ENCODE measurements at regions not wholly inside any gene's neighbourhood (a gene's known extent, or its start where the extent isn't known, plus 50 kb on each side); places are given as distances from the start of the nearest gene placed in this dataset.

DNA sequence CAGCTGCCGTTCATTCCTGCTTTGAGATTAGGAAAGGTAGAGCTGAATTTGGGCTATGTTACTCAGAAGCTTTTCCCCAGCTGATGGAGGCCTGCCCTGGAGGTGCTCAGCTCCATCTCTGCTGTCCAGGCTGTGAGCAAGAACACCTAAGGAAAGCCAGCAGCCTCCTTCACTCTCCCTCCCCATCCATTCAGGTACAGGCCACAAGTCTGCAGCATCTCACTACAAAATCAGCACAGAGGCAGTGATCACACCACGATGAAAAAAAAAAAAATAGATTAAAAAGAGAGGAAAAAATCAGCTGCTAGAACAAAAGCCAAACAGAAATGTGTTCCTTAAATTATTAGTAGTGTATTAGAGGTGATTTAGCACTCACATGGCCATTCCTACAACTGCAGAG is 515.0 kb downstream of the CDH26 start:
- ATAC-seq: no peak
- Histone ChIP-seq H3K27ac (no peak overlapping the region), H3K4me1 (no peaks in the 10 kb centered on the region), H3K9me3 (no peaks in the 10 kb centered on the region), H3K4me3 (no peak overlapping the region), H3K36me3 (ENCODE audit: insufficient read depth in 1 of 2, low read depth in 1 of 2) (no peaks in the 10 kb centered on the region), H3K27me3 (ENCODE audit: insufficient read depth in 3 of 3, low read length in 2 of 3) (no peaks in the 10 kb centered on the region)
- no peak for DNase-seq
- TF ChIP-seq, protein P1, sequence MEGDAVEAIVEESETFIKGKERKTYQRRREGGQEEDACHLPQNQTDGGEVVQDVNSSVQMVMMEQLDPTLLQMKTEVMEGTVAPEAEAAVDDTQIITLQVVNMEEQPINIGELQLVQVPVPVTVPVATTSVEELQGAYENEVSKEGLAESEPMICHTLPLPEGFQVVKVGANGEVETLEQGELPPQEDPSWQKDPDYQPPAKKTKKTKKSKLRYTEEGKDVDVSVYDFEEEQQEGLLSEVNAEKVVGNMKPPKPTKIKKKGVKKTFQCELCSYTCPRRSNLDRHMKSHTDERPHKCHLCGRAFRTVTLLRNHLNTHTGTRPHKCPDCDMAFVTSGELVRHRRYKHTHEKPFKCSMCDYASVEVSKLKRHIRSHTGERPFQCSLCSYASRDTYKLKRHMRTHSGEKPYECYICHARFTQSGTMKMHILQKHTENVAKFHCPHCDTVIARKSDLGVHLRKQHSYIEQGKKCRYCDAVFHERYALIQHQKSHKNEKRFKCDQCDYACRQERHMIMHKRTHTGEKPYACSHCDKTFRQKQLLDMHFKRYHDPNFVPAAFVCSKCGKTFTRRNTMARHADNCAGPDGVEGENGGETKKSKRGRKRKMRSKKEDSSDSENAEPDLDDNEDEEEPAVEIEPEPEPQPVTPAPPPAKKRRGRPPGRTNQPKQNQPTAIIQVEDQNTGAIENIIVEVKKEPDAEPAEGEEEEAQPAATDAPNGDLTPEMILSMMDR (IDR thresholded peaks at IDR 0.05): no peak
- 38 to 52% (median 40%) methylated on average over 2 of the region's 2 CpGs for WGBS, 3 donors
- intact Hi-C loops (cut with DNase I): no loop called here

DNA sequence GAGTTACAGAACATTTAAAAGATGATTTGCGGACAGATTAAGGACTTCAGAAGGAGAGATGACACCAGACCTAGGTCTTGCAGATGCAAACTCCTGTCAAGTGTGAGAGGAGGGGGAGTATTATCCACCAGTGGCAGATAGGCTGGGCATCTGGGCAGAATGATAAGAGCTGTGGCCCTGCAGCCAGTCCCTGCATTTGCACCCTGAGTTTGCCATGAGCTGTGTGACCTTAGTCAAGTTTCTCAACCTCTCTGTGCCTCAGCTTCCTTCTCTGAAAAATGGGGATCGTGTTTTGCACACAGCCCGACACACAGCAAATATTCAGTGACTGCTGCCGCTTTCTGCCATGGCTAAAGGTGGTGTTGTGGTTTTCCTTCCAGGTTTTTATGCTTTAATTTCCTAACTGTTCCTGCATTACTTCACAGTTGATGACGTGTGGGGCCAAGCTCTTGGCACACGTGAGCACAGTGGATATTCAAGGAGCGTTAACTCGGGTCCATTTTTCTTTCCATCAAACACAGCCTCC is 516.2 kb downstream of the CDH26 start:
- intact Hi-C loops (cut with DNase I): no loop called here
- Histone ChIP-seq H3K27ac (no peak overlapping the region), H3K4me3 (no peak overlapping the region), H3K27me3 (ENCODE audit: insufficient read depth in 3 of 3, low read length in 2 of 3) (no peaks in the 10 kb centered on the region), H3K9me3 (no peaks in the 10 kb centered on the region), H3K4me1 (no peaks in the 10 kb centered on the region), H3K36me3 (ENCODE audit: insufficient read depth in 1 of 2, low read depth in 1 of 2) (no peaks in the 10 kb centered on the region)
- 55 to 64% (median 64%) methylated on average over 8 of the region's 8 CpGs for WGBS, 3 donors
- ATAC-seq: no peak
- TF ChIP-seq, protein P1 (IDR thresholded peaks at IDR 0.05): no peak
- DNase-seq: no peak

DNA sequence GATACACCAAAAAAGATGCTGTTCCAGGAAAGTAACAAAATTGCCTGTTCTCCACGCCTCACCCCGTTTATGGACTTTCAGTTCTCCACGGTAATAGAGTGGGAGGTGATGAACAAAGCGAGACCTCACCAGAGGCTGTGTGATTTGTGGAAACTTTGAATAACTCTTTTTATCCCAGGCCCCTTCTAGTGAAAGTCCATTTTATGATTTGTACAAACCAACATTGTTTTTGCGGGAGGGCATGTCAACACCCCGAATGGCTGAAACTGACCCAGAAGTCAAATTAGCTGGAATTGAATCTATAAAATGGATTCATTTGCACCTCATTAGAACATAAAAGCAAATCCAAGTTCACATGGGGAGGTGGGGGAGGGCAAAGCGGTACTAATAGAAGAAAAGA is 517.8 kb downstream of the CDH26 start:
- DNase-seq: no peak
- 43 to 65% (median 55%) methylated on average over 7 of the region's 7 CpGs for WGBS, 3 donors

DNA sequence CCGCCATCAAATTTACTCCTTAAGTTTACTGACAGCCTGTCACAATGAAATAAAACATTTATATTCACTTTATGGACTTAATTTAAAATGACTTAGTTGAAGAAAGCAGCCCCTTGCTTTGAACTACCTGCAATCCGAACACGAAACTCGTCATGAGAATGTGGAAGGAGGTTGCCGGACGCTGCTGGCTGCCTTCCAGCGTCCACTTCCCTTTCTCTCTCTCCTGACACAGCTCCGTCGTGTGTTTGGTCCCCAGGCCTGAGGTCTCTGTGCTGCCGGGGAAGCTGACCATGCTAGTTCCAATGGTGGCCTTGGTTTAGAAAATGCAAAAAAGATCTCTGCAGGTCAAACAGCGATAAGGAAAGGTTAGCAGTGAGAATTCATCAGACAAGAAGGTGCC is 519.7 kb downstream of the CDH26 start:
- Histone ChIP-seq H3K4me3 (no peak overlapping the region), H3K4me1 (no peaks in the 10 kb centered on the region), H3K27ac (no peak overlapping the region), H3K9me3 (no peaks in the 10 kb centered on the region), H3K36me3 (ENCODE audit: insufficient read depth in 1 of 2, low read depth in 1 of 2) (no peaks in the 10 kb centered on the region), H3K27me3 (ENCODE audit: insufficient read depth in 3 of 3, low read length in 2 of 3) (peaks cover 0 to 4% (median 0%) of the 10 kb centered on the region in 3 donors)
- DNase-seq (no peak), ATAC-seq (no peak)
- intact Hi-C loops (cut with DNase I): no loop called here
- 58 to 72% (median 66%) methylated on average over 11 of the region's 11 CpGs for WGBS, 3 donors
- TF ChIP-seq, protein P1 (IDR thresholded peaks at IDR 0.05): no peak

More for the DNA sequence above, 517.8 kb downstream of the CDH26 start:
- no peaks in the 10 kb centered on the region for H3K36me3 ChIP-seq (ENCODE audit: insufficient read depth in 1 of 2, low read depth in 1 of 2)
- peaks cover 0 to 4% (median 0%) of the 10 kb centered on the region in 3 donors for H3K27me3 ChIP-seq (ENCODE audit: insufficient read depth in 3 of 3, low read length in 2 of 3)
- H3K4me1 ChIP-seq: no peaks in the 10 kb centered on the region
- H3K9me3 ChIP-seq: no peaks in the 10 kb centered on the region
- TF ChIP-seq, protein P1 (IDR thresholded peaks at IDR 0.05): no peak
- no peak for ATAC-seq
- intact Hi-C loops (cut with DNase I): no loop called here
- no peak overlapping the region for H3K27ac ChIP-seq
- H3K4me3 ChIP-seq: no peak overlapping the region

DNA sequence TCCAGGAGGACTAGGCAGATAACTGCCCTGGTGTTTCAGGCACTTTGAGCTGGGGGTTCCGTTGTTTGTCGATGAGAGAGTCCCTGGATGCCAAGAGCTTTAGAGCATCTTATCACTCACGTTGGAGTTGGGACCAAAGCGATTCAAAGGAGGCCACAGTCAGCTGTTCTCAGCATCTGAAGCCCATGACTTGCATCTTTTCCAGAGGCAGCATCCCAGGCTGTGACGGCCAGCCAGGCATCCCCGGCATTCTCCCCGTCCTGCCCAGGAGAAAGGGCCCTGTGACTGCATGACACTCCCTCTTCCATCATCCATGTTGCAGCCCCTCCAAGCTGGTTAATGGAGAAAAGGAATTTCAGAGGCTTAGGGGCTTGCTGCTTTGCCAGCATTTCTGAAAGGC is 520.3 kb downstream of the CDH26 start:
- TF ChIP-seq, protein P1 (IDR thresholded peaks at IDR 0.05): no peak
- DNase-seq: no peak
- intact Hi-C loops (cut with DNase I): no loop called here
- H3K36me3 ChIP-seq (ENCODE audit: insufficient read depth in 1 of 2, low read depth in 1 of 2): no peaks in the 10 kb centered on the region
- H3K9me3 ChIP-seq: no peaks in the 10 kb centered on the region
- 65 to 71% (median 65%) methylated on average over 7 of the region's 7 CpGs for WGBS, 3 donors
- no peak overlapping the region for H3K27ac ChIP-seq
- no peak overlapping the region for H3K4me3 ChIP-seq
- H3K27me3 ChIP-seq (ENCODE audit: insufficient read depth in 3 of 3, low read length in 2 of 3): peaks cover 0 to 4% (median 0%) of the 10 kb centered on the region in 3 donors
- H3K4me1 ChIP-seq: no peaks in the 10 kb centered on the region
- ATAC-seq: no peak
